OCI-LY7 (cell line): ENCODE measurements at regions not wholly inside any gene's neighbourhood (a gene's known extent, or its start where the extent isn't known, plus 50 kb on each side); places are given as distances from the start of the nearest gene placed in this dataset.

ENCODE experiments used
- CTCF ChIP-seq: fragments of 200-600 bp; sonication (generic); conservative IDR thresholded peaks from 2 replicates; pipeline ENCODE4 v1.5.1; 2014; ENCODE audit warnings: mild to moderate bottlenecking, antibody characterized with exemption, low read length, moderate library complexity, mixed read lengths
- EZH2phosphoT487 ChIP-seq: fragments of 200-600 bp; sonication (generic); IDR thresholded peaks from 2 replicates; pipeline ENCODE4 v1.6.1; 2018; ENCODE audit warnings: low read depth, borderline replicate concordance, mild to moderate bottlenecking, mixed run types, antibody characterized with exemption, low read length, moderate library complexity, mixed read lengths

GRCh38 chr13:20340136-20340758, 108.1 kb upstream of the GJB6 start:
- TF ChIP-seq CTCF (no peak), EZH2phosphoT487 (no peak)
